Activated naive CD8-positive, alpha-beta T cell treated with anti-CD3 and anti-CD28 coated beads for 36 hours (primary cell): ENCODE measurements at regions not wholly inside any gene's neighbourhood (a gene's known extent, or its start where the extent isn't known, plus 50 kb on each side); places are given as distances from the start of the nearest gene placed in this dataset.

ENCODE experiments used
- DNase-seq: peaks from one replicate; pipeline ENCODE4 v3.0.0; 2021
- H3K27ac Mint-ChIP-seq: one replicate; pipeline ENCODE4 v1.8.0; 2022; ENCODE audit warnings: mild to moderate bottlenecking, moderate library complexity, mixed read lengths
- H3K27me3 Mint-ChIP-seq: one replicate; pipeline ENCODE4 v1.8.0; 2022; ENCODE audit warnings: mild to moderate bottlenecking, mixed read lengths
- H3K36me3 Mint-ChIP-seq: one replicate; pipeline ENCODE4 v1.8.0; 2021; ENCODE audit warnings: mild to moderate bottlenecking, mixed read lengths
- H3K4me1 Mint-ChIP-seq: one replicate; pipeline ENCODE4 v1.8.0; 2021; ENCODE audit warnings: mixed read lengths
- H3K4me3 Mint-ChIP-seq: one replicate; pipeline ENCODE4 v1.8.0; 2022; ENCODE audit warnings: mild to moderate bottlenecking, moderate library complexity, mixed read lengths
- H3K9me3 Mint-ChIP-seq: one replicate; pipeline ENCODE4 v1.8.0; 2022; ENCODE audit warnings: mixed read lengths

- H3K27me3 Mint-ChIP-seq: no peaks in the 10 kb centered on the region
- H3K4me3 Mint-ChIP-seq: no peak overlapping the region
- H3K36me3 Mint-ChIP-seq: no peaks in the 10 kb centered on the region
- H3K4me1 Mint-ChIP-seq: no peaks in the 10 kb centered on the region
- H3K9me3 Mint-ChIP-seq: no peaks in the 10 kb centered on the region
- DNase-seq: no peak
- H3K27ac Mint-ChIP-seq: no peak overlapping the region
Measured at GRCh38 chr13:103859952-103860351, 793.7 kb upstream of the SLC10A2 start.

GRCh38 chr13:103852036-103852435 lies 785.8 kb upstream of the SLC10A2 start:
- Mint-ChIP-seq H3K4me1 (no peaks in the 10 kb centered on the region), H3K36me3 (no peaks in the 10 kb centered on the region), H3K27ac (no peak overlapping the region), H3K4me3 (no peak overlapping the region), H3K27me3 (no peaks in the 10 kb centered on the region), H3K9me3 (no peaks in the 10 kb centered on the region)
- DNase-seq: no peak

GRCh38 chr13:103844471-103844870 lies 778.3 kb upstream of the SLC10A2 start:
- no peaks in the 10 kb centered on the region for H3K9me3 Mint-ChIP-seq
- DNase-seq: no peak
- no peaks in the 10 kb centered on the region for H3K4me1 Mint-ChIP-seq
- no peak overlapping the region for H3K27ac Mint-ChIP-seq
- H3K27me3 Mint-ChIP-seq: no peaks in the 10 kb centered on the region
- no peaks in the 10 kb centered on the region for H3K36me3 Mint-ChIP-seq
- no peak overlapping the region for H3K4me3 Mint-ChIP-seq

- no peak overlapping the region for H3K27ac Mint-ChIP-seq
- H3K4me1 Mint-ChIP-seq: no peaks in the 10 kb centered on the region
- H3K27me3 Mint-ChIP-seq: no peaks in the 10 kb centered on the region
- H3K36me3 Mint-ChIP-seq: no peaks in the 10 kb centered on the region
- no peak overlapping the region for H3K4me3 Mint-ChIP-seq
- H3K9me3 Mint-ChIP-seq: no peaks in the 10 kb centered on the region
- DNase-seq: no peak
Measured at GRCh38 chr13:103839460-103839859, 773.2 kb upstream of the SLC10A2 start.

- Mint-ChIP-seq H3K27ac (no peak overlapping the region), H3K4me1 (no peaks in the 10 kb centered on the region), H3K9me3 (peaks cover 7% of the 10 kb centered on the region), H3K36me3 (no peaks in the 10 kb centered on the region), H3K4me3 (no peak overlapping the region), H3K27me3 (no peaks in the 10 kb centered on the region)
- DNase-seq: no peak
Measured at GRCh38 chr13:103835052-103835451, 768.8 kb upstream of the SLC10A2 start.

- Mint-ChIP-seq H3K36me3 (no peaks in the 10 kb centered on the region), H3K27ac (no peak overlapping the region), H3K9me3 (peaks cover 7% of the 10 kb centered on the region), H3K4me1 (no peaks in the 10 kb centered on the region), H3K4me3 (no peak overlapping the region), H3K27me3 (no peaks in the 10 kb centered on the region)
- no peak for DNase-seq
Measured at GRCh38 chr13:103833294-103833852, 767.2 kb upstream of the SLC10A2 start.

GRCh38 chr13:103815619-103816018 lies 749.4 kb upstream of the SLC10A2 start:
- DNase-seq: no peak
- peaks cover 4% of the 10 kb centered on the region for H3K9me3 Mint-ChIP-seq
- no peak overlapping the region for H3K27ac Mint-ChIP-seq
- no peak overlapping the region for H3K4me3 Mint-ChIP-seq
- H3K27me3 Mint-ChIP-seq: no peaks in the 10 kb centered on the region
- H3K4me1 Mint-ChIP-seq: no peaks in the 10 kb centered on the region
- H3K36me3 Mint-ChIP-seq: no peaks in the 10 kb centered on the region

GRCh38 chr13:103812971-103813370 lies 746.8 kb upstream of the SLC10A2 start:
- Mint-ChIP-seq H3K27me3 (no peaks in the 10 kb centered on the region), H3K4me1 (no peaks in the 10 kb centered on the region), H3K4me3 (no peak overlapping the region), H3K36me3 (no peaks in the 10 kb centered on the region), H3K27ac (no peak overlapping the region), H3K9me3 (peaks cover 5% of the 10 kb centered on the region)
- DNase-seq: no peak

- Mint-ChIP-seq H3K36me3 (no peaks in the 10 kb centered on the region), H3K27ac (no peak overlapping the region), H3K4me1 (no peaks in the 10 kb centered on the region), H3K27me3 (no peaks in the 10 kb centered on the region), H3K9me3 (peaks cover 6% of the 10 kb centered on the region), H3K4me3 (no peak overlapping the region)
- no peak for DNase-seq
Measured at GRCh38 chr13:103812558-103812957, 746.3 kb upstream of the SLC10A2 start.

GRCh38 chr13:103810026-103810425 lies 743.8 kb upstream of the SLC10A2 start:
- no peaks in the 10 kb centered on the region for H3K4me1 Mint-ChIP-seq
- peaks cover 6% of the 10 kb centered on the region for H3K9me3 Mint-ChIP-seq
- H3K36me3 Mint-ChIP-seq: no peaks in the 10 kb centered on the region
- no peak overlapping the region for H3K27ac Mint-ChIP-seq
- H3K4me3 Mint-ChIP-seq: no peak overlapping the region
- H3K27me3 Mint-ChIP-seq: no peaks in the 10 kb centered on the region
- DNase-seq: no peak

GRCh38 chr13:103805771-103806170 lies 739.6 kb upstream of the SLC10A2 start:
- H3K36me3 Mint-ChIP-seq: no peaks in the 10 kb centered on the region
- H3K27me3 Mint-ChIP-seq: no peaks in the 10 kb centered on the region
- no peak for DNase-seq
- H3K27ac Mint-ChIP-seq: no peak overlapping the region
- H3K9me3 Mint-ChIP-seq: peaks cover 2% of the 10 kb centered on the region
- H3K4me1 Mint-ChIP-seq: no peaks in the 10 kb centered on the region
- H3K4me3 Mint-ChIP-seq: no peak overlapping the region

- Mint-ChIP-seq H3K4me1 (no peaks in the 10 kb centered on the region), H3K9me3 (peaks cover 2% of the 10 kb centered on the region), H3K4me3 (no peak overlapping the region), H3K36me3 (no peaks in the 10 kb centered on the region), H3K27me3 (no peaks in the 10 kb centered on the region), H3K27ac (no peak overlapping the region)
- DNase-seq: no peak
Measured at GRCh38 chr13:103803349-103803748, 737.1 kb upstream of the SLC10A2 start.

GRCh38 chr13:103799028-103799427 lies 732.8 kb upstream of the SLC10A2 start:
- H3K9me3 Mint-ChIP-seq: no peaks in the 10 kb centered on the region
- no peaks in the 10 kb centered on the region for H3K27me3 Mint-ChIP-seq

GRCh38 chr13:103795892-103796478 lies 729.8 kb upstream of the SLC10A2 start:
- no peaks in the 10 kb centered on the region for H3K9me3 Mint-ChIP-seq
- no peak overlapping the region for H3K27ac Mint-ChIP-seq
- H3K4me3 Mint-ChIP-seq: no peak overlapping the region
- H3K4me1 Mint-ChIP-seq: no peaks in the 10 kb centered on the region
- H3K27me3 Mint-ChIP-seq: no peaks in the 10 kb centered on the region
- no peaks in the 10 kb centered on the region for H3K36me3 Mint-ChIP-seq
- DNase-seq: no peak

More at GRCh38 chr13:103799028-103799427, 732.8 kb upstream of the SLC10A2 start:
- Mint-ChIP-seq H3K36me3 (no peaks in the 10 kb centered on the region), H3K27ac (no peak overlapping the region), H3K4me3 (no peak overlapping the region), H3K4me1 (no peaks in the 10 kb centered on the region)
- no peak for DNase-seq

- DNase-seq: no peak
- Mint-ChIP-seq H3K4me3 (no peak overlapping the region), H3K4me1 (no peaks in the 10 kb centered on the region), H3K9me3 (no peaks in the 10 kb centered on the region), H3K27ac (no peak overlapping the region), H3K27me3 (no peaks in the 10 kb centered on the region), H3K36me3 (no peaks in the 10 kb centered on the region)
Measured at GRCh38 chr13:103794526-103794925, 728.3 kb upstream of the SLC10A2 start.

GRCh38 chr13:103788061-103788652 lies 721.9 kb upstream of the SLC10A2 start:
- no peaks in the 10 kb centered on the region for H3K4me1 Mint-ChIP-seq
- H3K9me3 Mint-ChIP-seq: peaks cover 4% of the 10 kb centered on the region
- H3K27ac Mint-ChIP-seq: no peak overlapping the region
- H3K4me3 Mint-ChIP-seq: no peak overlapping the region
- no peaks in the 10 kb centered on the region for H3K27me3 Mint-ChIP-seq
- no peak for DNase-seq
- H3K36me3 Mint-ChIP-seq: no peaks in the 10 kb centered on the region
